ENCODE measurements at regions not wholly inside any gene's neighbourhood (a gene's known extent, or its start where the extent isn't known, plus 50 kb on each side); places are given as distances from the start of the nearest gene placed in this dataset.

GRCh38 chr14:48274826-48275225, 599.4 kb upstream of the MDGA2 start:
- H3K36me3 ChIP-seq (ENCODE audit: control insufficient read depth in 1 of 2, insufficient read depth in 2 of 2, low read length in 2 of 2), result no peaks in the 10 kb centered on the region
- no peak for TF ChIP-seq CEBPB (IDR thresholded peaks at IDR 0.05; ENCODE audit: low read depth)
- TF ChIP-seq ELF1 (IDR thresholded peaks at IDR 0.05; ENCODE audit: borderline replicate concordance, low read depth), result no peak
- TF ChIP-seq SRF (IDR thresholded peaks at IDR 0.05; ENCODE audit: low read depth), result no peak
- no peak for TF ChIP-seq CBX3 (IDR thresholded peaks at IDR 0.05; ENCODE audit: low read depth)
- no peak for TF ChIP-seq EGR1 (IDR thresholded peaks at IDR 0.05; ENCODE audit: low read depth)
- no peak for TF ChIP-seq EZH2 (IDR thresholded peaks at IDR 0.05)
- no peak for TF ChIP-seq ZNF274 (IDR thresholded peaks at IDR 0.05; ENCODE audit: low read depth, low read length)
- TF ChIP-seq ATF3 (IDR thresholded peaks at IDR 0.05), result no peak
- no peak for TF ChIP-seq YY1 (IDR thresholded peaks at IDR 0.05; ENCODE audit: extremely low read depth, insufficient replicate concordance, low read depth, low read length)
- no peak for TF ChIP-seq JUND (IDR thresholded peaks at IDR 0.05)
- no peak for TF ChIP-seq RAD21 (IDR thresholded peaks at IDR 0.05; ENCODE audit: low read depth)
- TF ChIP-seq FOSL1 (IDR thresholded peaks at IDR 0.05; ENCODE audit: low read depth), result no peak
- TF ChIP-seq REST (IDR thresholded peaks at IDR 0.05; ENCODE audit: low read depth), result no peak
- TF ChIP-seq EZH2phosphoT487 (IDR thresholded peaks at IDR 0.05; ENCODE audit: borderline replicate concordance), result no peak
- no peak for TF ChIP-seq CTCF (IDR thresholded peaks at IDR 0.05 in 2 of 3, conservative IDR thresholded peaks at IDR 0.05 in 1 of 3; ENCODE audit: borderline replicate concordance in 1 of 3, insufficient read depth in 1 of 3, low read depth in 2 of 3, low read length in 2 of 3)
- TF ChIP-seq ZBTB33 (IDR thresholded peaks at IDR 0.05; ENCODE audit: extremely low read depth, insufficient replicate concordance, low read length), result no peak
- TF ChIP-seq ZFX (IDR thresholded peaks at IDR 0.05), result no peak
- intact Hi-C loops (cut with micrococcal nuclease), result no loop called here
- no peak for ATAC-seq
- H3K4me3 ChIP-seq (replicated peaks in 1 of 2; ENCODE audit: low read depth in 1 of 2, low read length in 2 of 2), result no peak overlapping the region
- no peaks in the 10 kb centered on the region for H4K20me1 ChIP-seq (ENCODE audit: insufficient read depth)
- ChIA-PET RAD21 (ENCODE audit: low non-redundant PET in 1 of 2, low total read pairs in 2 of 2, uncharacterized antibody in 2 of 2, unreplicated experiment in 2 of 2) (no interaction called here), POLR2A (no interaction called here), CTCF (no interaction called here)
- no peaks in the 10 kb centered on the region for H3K27me3 ChIP-seq (ENCODE audit: insufficient read depth, low read length)
- no peak overlapping the region for H3K4me2 ChIP-seq (ENCODE audit: low read length)
- no peak overlapping the region for H2AFZ ChIP-seq (ENCODE audit: low read depth, low read length, poor library complexity, severe bottlenecking)
- H3K4me1 ChIP-seq (ENCODE audit: control insufficient read depth in 1 of 2, insufficient read depth in 2 of 2, low read length in 2 of 2), result no peaks in the 10 kb centered on the region
- H3K27ac ChIP-seq (ENCODE audit: low read depth, low read length), result no peak overlapping the region
- DNase-seq (ENCODE audit: low read depth, low spot score), result no peak
- no peaks in the 10 kb centered on the region for H3K9me2 ChIP-seq (ENCODE audit: insufficient read depth)
- no peak overlapping the region for H3K9ac ChIP-seq (ENCODE audit: low read length)
- BruUV-seq (replicated peaks), result no TSS peak
- H3K9me3 ChIP-seq (ENCODE audit: control insufficient read depth in 1 of 2, insufficient read depth in 1 of 2, low read depth in 1 of 2, low read length in 2 of 2), result no peaks in the 10 kb centered on the region
- no peaks in the 10 kb centered on the region for H3K79me2 ChIP-seq (ENCODE audit: insufficient read depth, low read length)
